ENCODE measurements at regions not wholly inside any gene's neighbourhood (a gene's known extent, or its start where the extent isn't known, plus 50 kb on each side); places are given as distances from the start of the nearest gene placed in this dataset.
A peak's percentile ranks its signal among the peaks of the same experiment; 100 is the strongest.
"Not testable (repeated sequence)": the region's sequence is repeated elsewhere in the genome, so short reads cannot be mapped to it uniquely, and the experiment has no call there.

DNA sequence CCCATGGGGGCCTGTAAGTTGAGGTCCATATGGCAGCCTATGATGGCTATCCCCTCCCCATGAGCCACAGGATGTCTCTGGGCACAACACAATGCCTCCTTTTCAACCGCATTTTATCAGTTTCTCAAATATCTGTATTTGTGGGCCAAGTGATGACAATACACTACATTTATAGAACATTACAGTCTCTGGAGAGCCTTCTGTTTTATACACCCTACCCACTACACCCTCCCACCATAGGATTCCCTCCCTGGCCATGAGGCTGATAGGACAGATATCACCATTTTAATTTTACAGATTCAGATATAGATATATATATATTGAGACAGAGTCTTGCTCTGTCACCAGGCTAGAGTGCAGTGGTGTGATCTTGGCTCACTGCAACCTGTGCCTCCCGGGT is 236.8 kb downstream of the ENC1 start:
- no peak for DNase-seq (ENCODE audit: low spot score)

DNA sequence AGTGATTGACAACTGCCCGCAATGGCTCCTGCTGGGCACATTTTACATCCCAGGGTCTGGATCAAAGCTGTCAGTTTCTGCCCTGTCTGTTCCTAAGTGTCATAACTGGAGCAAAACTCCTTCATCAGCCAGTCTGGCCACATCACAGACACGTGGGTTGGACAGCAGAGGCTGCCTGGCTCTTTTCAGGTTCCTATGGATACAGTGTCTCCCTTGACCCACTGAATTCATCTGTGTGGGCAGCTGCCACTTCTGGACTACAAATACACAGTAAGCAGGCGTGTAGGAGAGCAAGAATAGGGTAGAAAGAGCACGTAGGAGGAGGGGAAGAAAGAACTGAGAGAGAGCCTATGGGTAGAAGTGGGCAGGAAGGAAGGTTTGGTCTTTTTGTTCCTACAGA is 238.0 kb downstream of the ENC1 start:
- no peak for DNase-seq (ENCODE audit: low spot score)

DNA sequence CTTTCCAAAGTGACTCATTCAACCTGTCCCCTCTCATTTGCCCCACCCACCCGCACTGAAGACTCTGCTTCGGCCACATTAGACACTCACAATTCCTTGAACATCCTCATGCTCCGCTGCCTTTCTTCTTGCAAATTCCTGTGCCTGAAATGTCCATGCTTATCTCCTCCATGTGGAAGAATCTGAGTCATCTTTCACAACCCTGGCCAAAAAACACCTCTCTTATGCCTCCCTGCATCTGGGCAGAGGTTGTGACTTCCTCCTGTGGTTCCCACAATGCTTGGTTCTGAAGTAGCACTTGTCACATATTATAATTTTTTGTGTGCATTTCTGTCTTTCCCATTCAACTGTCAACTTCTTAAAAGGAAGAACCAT is 238.6 kb downstream of the ENC1 start:
- no peak for DNase-seq (ENCODE audit: low spot score)

DNA sequence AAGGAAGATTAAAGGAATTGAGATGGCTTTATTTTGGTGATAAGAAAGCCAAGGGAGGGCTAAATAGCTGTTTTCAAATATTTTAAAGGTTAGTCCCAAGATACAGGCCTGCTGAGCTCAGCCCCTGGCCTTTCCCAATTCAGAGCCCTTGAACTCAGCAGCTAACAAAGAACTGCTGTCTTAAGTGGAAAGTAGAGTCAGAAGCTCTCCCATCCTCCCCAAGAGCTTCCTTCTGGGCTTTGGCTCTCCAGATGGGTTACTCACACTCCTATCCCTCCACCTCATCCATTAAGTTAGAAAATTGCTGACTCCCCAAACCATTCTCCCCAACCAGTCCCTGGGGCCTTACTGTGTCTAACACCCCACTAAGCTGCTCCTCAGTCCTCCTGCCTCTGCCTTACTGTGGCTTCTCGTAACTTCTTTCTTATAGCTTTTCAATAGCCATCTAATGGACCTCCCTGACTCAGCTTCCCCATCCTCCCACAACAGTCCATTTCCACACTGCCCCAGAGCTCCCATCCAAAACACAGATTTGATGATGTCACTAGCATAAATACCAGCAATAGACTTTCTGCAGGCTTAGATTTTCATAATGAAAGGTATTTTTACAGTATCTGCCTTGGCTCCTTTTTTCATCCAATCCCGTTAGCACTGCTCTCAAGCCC is 239.1 kb downstream of the ENC1 start:
- DNase-seq (ENCODE audit: low spot score): no peak

DNA sequence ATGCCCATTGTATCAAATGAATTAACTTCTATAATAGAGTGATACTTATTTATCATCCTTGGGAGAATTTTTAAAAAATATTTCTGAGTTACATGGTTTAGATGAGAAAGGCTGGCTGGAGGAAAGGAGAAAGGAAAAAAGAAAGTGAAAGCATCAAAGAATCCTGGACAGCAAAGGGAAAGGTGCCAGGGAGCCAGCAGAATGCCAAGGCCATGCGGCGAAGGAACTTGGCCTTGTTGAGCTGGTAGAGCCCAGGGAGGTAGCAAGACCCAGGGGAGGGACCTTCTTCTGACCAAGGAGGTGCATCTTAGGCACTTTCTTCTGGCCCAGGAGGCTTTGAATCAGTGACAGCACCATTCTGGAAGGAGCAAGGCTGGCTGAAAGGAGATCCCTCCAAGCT is 240.5 kb downstream of the ENC1 start:
- DNase-seq (ENCODE audit: low spot score): no peak

DNA sequence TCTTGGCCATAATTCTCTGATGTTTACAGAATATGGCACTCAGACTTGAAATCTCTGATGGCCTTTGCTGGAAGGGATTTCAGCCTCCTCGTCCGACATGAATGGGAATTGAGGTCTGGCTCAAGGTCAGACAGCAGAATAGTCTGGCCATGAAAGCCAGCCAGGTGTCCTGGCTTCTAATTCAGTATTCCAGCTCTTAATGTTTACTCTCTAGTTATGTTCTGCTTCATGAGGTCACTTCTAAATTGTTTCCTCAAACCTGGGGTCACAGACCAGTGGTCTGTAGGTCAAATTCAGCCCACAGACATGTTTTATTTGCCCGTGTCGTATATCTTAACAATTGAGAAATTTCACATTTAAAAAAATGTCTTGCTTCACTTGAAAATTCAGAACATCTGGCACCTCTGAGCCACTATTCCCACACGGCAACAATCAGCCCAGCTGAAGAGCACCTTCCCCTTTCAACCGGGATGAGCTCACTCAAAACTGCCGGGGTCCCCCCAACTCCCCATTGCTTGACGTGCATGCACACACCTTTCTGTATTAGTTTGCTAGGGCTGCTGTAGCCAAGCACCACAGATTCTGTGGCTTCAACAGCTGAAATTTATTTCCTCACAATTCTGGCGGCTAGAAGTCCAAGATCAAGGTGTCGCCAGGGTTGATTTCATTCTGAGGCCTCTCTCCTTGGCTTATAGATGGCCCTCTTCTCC is 243.5 kb downstream of the ENC1 start:
- no peak for DNase-seq (ENCODE audit: low spot score)

DNA sequence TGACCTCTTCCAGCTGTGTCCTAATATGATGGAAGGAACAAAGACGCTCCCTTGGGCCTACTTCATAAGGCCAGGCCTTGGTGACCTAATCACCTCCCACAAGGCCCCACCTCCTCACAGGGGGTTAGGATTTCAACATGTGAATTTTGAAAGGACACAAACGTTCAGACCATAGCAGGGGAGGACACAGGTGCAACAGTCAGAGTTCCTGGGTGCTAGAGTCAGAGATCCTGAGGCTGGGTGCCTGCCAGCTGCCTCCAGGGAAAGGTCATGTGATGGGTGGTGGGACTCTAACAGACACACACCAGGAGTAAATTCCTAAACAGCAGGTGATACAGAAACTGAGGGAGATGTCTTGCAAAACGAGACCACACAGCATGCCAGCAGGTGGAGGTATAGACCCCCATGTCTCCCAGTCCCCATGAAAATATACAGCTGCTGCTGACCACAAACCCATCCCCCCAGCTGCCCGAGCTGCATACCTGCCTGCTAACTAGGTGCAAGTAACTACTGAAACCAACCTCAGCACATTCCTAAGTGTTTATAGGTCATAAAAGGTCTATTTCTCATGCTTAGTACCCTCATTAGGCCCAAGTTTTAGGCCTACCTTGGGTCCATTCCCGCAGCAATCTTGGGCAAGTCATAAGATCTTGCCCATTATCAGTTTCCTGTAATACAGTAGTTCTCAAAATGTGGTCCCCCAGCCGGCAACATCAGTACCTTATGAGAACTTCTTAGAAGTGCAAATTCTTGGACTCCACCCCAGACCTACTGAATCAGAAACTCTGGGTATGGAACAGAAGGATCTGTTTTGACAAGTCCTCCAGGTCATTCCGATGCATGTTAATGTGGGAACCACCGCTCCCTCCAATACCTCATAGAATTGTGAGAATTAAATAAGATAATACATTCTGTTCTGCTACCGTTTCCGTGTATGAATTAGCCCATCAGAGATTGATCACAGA is 245.3 kb downstream of the ENC1 start:
- DNase-seq (ENCODE audit: low spot score): peak; percentile 73

DNA sequence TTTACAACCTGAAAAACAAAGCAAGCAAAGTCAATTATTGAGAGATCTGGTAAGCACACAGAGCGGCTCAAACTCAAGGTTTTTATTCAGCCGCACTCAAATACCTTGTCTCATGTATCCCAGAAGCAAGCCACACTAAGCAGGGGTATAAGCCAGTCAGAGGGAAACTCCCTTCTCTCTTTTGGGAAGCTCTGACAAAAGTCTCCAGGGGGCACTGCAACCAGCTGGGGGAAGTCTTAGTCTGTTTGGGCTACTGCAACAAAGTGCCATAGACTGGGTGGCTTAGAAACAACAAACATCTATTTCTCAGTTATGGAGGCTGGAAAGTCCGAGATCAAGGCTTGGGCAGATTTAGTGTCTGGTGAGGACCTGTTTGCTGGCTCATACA is 246.0 kb downstream of the ENC1 start:
- no peak for DNase-seq (ENCODE audit: low spot score)

DNA sequence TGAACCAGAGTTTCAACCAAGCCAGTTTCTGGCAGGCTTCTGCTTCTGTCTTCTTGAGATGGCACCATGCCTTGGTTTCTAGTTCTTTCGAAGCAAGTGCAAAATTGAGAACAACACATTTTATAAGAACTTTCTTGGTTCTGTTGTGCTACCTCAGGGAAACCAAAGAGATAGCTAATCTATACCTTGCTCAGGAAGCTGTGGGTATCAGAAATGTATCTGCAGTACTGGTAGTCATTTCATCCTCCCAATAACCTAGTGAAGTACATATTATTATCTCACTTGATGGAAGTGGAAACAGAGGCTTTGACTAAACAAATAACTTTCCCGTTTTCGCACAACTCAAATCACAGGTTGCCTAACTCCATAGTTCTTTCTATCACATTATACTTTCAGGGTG is 246.6 kb downstream of the ENC1 start:
- no peak for DNase-seq (ENCODE audit: low spot score)

DNA sequence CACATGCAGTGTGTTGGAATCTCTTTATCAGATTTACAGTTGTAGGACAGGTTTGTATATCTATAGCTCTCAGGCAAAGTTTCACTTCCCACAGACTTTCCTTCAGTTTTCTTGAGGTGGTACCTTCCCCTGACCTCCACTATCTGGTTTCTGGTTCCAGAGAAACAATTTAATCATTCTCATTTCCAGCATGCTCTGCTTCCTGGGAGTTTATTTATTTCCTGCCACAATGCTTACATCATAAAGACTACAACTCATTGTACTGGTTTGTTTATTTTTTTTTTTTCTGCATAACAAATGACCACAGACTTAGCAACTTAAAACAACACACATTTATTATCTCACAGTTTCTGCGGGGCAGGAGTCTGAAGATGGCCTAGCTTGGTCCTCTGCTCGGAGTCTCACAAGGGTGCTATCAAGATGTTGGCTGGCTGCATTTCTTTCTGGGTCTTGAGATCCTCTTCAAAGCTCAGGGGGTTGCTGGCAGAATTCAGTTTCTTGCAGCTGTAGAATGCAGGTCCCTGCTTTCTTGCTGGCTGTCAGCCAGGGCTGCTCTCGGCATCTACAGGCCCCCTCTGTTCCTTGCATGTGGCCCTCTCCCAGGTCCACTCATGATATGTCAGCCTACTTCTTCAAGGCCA is 247.7 kb downstream of the ENC1 start:
- no peak for DNase-seq (ENCODE audit: low spot score)

DNA sequence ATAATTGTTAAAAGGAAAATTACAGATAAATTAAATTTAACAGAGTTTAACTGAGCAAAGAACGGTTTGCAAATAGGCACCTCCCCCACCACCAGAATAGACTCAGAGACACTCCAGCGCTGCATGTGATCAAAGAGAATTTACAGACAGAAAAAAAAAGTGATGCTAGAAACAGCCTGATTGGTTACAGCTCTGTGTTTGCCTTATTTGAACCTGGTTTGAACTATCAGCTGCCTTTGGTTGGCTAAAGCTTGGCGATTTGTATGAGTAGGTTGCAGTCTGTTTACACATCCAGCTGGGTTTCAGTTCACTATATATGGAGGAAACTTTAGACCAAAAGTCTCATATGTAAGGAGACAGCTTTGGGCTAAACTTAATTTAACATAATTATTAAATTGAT is 249.1 kb downstream of the ENC1 start:
- DNase-seq (ENCODE audit: low spot score): no peak

DNA sequence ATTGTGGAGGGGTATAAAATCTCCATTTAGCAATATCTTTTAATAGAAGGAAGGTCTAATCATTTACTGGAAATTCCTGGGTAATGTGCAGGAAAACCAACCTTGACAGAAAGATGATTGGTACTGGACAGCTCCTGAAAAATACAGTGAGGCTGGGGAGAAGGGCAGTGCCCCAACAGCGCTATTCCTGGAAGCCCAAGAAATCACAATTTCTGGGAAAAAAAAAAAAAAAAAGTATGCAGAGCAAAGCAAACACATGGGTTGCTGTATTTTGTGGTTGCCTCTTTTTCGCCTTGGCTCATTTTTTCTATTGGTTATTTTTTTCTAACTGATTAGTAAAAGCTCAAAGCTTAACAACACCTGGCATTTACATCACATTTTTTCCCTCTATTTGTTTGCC is 249.7 kb downstream of the ENC1 start:
- no peak for DNase-seq (ENCODE audit: low spot score)

DNA sequence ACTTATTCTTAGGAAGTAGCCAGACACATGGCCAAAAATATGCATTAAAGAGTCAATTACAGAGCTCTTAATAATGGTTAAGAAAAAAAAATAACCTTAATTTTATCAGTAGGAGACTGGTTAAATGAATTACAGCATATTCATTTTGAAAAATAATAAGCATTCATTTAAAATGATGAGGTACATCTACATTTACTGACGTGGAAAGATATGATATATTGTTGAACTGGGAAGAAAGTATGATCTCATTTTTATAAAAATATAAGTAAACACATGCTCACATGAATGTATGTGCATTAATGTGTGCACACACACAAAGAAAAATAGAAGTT is 250.3 kb downstream of the ENC1 start:
- no peak for DNase-seq (ENCODE audit: low spot score)

DNA sequence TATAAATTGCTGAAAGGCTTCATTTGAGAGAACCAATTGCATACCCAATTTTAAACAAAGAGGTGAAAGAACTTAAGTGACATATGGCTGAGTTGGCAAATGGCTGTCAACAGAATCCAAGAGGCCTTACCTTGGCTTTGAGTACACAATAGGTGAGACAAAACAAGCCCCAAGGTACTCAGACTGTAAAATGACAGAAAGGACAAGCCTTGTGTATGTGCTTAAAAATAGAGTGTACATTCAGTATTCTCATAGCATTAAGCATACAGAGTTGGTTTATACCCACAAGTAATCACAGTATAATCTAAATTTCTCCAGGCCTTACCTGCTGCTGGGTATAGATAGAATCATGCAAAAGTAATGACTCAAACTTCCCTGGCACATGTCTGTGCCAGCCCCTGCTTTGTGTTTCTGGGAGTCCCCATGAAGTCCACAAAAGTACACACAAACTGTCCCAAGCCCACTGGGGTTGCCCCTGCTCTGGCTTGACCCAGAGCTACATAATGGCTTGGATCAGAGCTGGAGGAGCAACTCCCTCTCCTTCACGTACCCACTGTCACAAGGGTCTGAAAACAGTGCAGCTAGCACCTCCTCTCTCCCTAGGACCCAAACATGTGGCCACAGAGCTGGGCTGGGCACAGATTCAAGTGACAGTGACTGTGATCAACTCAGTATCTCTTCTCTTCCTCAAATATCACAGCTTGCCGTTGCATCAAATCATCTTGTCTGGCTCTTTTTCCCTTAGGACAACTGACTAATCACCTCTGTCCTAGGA is 250.8 kb downstream of the ENC1 start:
- no peak for DNase-seq (ENCODE audit: low spot score)

DNA sequence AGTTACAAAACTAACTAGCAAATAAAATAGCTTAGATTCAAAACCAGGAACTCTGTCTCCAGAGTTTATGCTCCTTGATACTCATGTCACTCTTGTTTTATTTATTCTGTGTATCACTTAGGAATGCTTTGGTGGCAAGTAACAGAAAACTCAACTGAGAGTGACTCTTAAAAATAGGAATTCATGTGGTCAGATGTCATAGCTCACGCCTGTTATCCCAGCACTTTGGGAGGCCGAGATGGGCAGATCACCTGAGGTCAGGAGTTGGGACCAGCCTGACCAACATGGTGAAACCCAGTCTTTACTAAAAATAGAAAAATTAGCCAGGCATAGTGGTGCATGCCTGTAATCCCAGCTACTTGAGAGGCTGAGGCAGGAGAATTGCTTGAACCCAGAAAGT is 252.1 kb downstream of the ENC1 start:
- DNase-seq (ENCODE audit: low spot score): not testable (repeated sequence)

DNA sequence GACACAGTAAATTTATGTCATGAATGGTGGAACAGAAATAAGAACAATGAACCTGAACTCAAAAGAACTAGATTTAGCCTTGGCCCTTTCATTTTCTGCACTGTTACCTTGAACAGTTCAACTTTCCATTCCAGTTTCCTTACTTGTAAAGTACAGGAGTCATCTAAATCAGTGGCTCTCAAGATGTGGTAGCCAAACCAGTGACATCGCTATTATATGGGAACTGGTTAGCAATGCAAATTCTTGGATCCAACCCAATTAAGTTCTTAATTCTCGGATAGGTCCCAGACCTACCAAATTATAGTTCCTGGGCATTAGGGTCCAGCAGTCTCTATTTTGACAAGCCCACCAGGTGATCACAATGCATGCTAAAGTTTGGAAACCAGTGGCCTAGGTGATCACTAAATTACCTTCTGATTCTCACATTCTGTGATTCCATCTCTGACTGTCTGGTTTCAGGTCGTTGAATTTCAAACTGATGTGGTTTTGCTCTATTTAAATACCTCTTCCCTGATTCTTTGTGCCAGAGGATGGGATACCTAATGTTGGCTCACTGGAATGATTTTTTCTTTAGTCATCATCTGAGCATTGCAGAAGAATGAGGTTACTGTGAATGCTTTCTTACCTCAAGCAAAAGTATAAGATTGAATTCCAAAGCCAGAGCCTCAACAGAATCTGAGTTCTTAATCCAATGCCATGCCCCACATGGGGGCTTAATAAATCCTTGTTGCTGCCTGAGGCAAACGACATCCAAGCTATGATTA is 253.8 kb downstream of the ENC1 start:
- no peak for DNase-seq (ENCODE audit: low spot score)

DNA sequence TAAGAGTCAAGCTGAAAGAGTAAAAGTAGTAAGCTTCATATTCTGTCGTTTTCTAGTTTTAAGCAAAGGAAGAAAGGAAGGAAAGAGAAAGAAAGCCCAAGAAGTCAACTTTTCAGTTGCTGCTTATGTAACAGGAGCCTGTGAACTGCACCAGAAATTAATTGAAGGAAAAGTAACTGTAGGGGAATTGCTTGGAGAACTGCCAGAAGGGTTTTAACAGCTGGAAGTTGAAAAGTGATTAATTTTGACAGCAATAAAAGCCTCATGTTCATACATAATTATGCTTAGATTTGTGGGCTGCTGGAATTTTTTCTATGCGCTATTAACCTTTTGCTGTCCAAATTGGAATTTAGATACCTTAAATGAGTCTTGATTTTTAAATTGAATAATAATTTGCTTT is 255.7 kb downstream of the ENC1 start:
- DNase-seq (ENCODE audit: low spot score): peak; percentile 39

DNA sequence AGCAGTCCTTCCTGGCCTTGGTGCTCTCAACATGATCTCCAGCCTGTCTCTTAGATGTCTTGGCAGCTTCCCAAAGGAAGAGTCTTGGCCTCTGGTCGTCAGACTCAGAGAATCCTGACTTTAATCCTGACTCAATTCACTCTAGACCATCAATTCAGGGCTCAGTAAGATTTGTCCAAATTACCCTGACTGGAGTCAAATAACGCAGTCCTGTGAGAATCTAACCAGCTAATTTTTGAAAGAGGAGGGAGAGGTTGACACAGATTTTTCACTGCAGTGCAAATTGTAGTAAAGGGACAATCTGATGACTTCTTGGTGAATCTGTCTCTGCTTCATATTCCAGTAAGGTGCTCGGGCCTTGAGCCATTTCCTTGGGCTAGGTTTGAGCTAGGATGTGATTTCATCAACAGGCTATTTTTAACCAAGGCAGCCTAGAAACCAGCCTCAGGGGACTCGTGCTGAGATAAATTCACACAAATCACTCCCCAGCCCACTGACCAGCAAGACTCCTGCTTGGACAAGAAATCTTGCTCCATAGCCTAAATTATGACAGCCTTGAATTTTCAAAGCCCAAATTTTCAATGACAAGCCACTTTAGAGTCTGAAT is 257.4 kb downstream of the ENC1 start:
- no peak for DNase-seq (ENCODE audit: low spot score)

DNA sequence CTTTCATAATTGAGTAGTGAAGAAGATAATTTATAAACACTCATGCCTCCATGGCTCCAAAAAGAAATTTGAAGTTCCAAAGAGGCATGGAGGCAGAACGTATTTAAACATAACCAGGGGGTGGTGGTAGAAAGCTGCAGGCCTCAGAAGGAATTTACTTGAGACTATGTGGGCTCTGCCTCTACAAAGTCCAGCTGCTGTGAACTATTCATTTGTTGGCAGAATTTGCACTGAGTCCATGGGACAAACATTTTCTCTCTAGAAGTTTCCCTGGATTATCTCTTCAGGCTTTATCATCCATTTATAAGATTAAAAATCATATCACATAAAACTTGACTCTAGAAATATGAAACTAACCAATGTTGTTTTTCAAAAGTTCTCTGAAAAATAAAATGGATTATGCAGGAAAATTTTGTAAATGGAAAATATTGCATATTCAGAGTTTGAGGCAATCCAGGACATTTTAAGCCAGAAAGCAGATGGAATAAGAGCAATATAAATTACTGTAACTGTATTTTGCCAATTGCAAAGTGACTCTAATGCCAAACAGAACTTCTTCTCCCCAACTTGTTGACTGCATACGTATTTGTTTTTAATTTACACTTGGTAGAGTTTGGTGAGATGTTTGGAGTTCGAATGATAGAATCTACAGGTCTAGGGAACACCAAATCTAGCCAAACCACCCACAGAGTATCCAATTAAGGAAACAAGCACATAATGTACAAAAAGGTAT is 258.2 kb downstream of the ENC1 start:
- no peak for DNase-seq (ENCODE audit: low spot score)

DNA sequence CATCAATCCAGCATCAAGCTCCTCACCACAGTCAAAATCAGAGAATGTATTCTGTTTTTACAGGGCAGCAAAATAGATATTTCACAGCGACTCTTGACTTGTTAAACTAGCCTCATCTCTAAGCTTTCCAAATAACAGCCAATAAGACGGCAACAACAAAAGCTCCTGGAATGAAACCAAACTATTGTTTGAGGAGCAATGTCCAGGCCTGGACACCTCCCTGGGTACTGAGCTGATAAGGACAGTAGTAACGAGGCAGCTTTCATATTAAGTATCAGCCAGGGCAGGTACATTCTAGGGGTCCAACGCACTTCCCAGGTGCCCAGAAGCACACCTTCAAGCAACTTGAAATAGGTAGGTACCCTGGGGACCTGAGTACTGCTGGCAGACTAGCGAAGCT is 260.3 kb downstream of the ENC1 start:
- no peak for DNase-seq (ENCODE audit: low spot score)
